ENCODE measurements at regions not wholly inside any gene's neighbourhood (a gene's known extent, or its start where the extent isn't known, plus 50 kb on each side); places are given as distances from the start of the nearest gene placed in this dataset.

DNA sequence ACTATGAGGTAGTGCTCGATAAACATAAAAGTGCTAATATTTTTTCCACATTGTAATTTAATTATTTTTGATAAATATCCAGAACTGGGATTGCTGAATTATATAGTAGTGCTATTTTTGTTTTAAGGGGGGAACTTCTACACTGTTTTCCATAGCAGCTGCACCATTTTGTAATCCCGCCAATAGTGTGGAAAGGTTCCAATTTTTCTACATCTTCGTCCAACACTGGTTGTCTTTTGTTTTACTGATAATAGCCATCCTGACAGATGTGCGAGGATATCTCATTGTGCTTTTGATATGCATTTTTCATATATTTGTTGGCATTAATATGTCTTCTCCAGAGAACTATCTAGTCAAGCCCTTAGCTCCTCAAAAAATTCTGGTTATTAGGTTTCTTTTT is 259.6 kb upstream of the KCNJ16 start:
- H3K36me3 ChIP-seq (replicated peaks in 1 of 2; ENCODE audit: control insufficient read depth in 1 of 2, insufficient read depth in 2 of 2, low read length in 2 of 2), result no peaks in the 10 kb centered on the region
- FAIRE-seq, result no peak
- H3K27me3 ChIP-seq (ENCODE audit: control insufficient read depth in 1 of 2, insufficient read depth in 2 of 2, low read length in 2 of 2), result no peaks in the 10 kb centered on the region
- peaks cover 89% of the 10 kb centered on the region for H3K9me3 ChIP-seq (ENCODE audit: low read length)
- no peaks in the 10 kb centered on the region for H3K79me2 ChIP-seq (ENCODE audit: insufficient read depth, low read length)
- H3K27ac ChIP-seq (ENCODE audit: extremely low read length, insufficient read depth, low read length), result no peak overlapping the region
- no peak overlapping the region for H3K4me2 ChIP-seq (ENCODE audit: low read depth, low read length)
- no peak for ATAC-seq
- CTCF ChIA-PET (ENCODE audit: low intra/inter-chr PET ratio, low total read pairs), result no interaction called here
- no peak for DNase-seq (ENCODE audit: low spot score)
- H3K9ac ChIP-seq (ENCODE audit: insufficient read depth, low read depth, low read length), result no peak overlapping the region
- no peak for TF ChIP-seq POLR2AphosphoS2 (IDR thresholded peaks at IDR 0.05; ENCODE audit: low read depth, low read length)
- TF ChIP-seq NCOA5 (CRISPR knock-in tag; IDR thresholded peaks at IDR 0.05), result no peak
- TF ChIP-seq GTF3A (CRISPR knock-in tag; conservative IDR thresholded peaks at IDR 0.05), result no peak
- TF ChIP-seq ZNF205 (CRISPR knock-in tag; IDR thresholded peaks at IDR 0.05), result no peak
- TF ChIP-seq REXO4 (CRISPR knock-in tag; IDR thresholded peaks at IDR 0.05; ENCODE audit: borderline replicate concordance), result no peak
- no peak for TF ChIP-seq U2AF1 (optimal IDR thresholded peaks at IDR 0.05; ENCODE audit: low read depth, low read length)
- TF ChIP-seq ZNF737 (CRISPR knock-in tag; IDR thresholded peaks at IDR 0.05; ENCODE audit: borderline replicate concordance), result no peak
- WGBS (ENCODE audit: low lambda C conversion rate), result 19% methylated on average over 4 of the region's 4 CpGs
- H4K20me1 ChIP-seq (ENCODE audit: insufficient read depth, low read length), result no peaks in the 10 kb centered on the region
- no TSS peak for BruUV-seq (replicated peaks)
- in situ Hi-C loops (cut with HindIII; ENCODE audit: extremely low pct_ligation_motif_present, low pct_unique_long_range_greater_than_20kb) (no loop called here), intact Hi-C loops (cut with micrococcal nuclease; ENCODE audit: unreplicated experiment) (no loop called here)
- no peak overlapping the region for H3K4me3 ChIP-seq (replicated peaks in 1 of 3; ENCODE audit: insufficient read depth in 1 of 3, low read depth in 2 of 3, low read length in 3 of 3)
- no peaks in the 10 kb centered on the region for H3K4me1 ChIP-seq (ENCODE audit: insufficient read depth, low read length)
- H2AFZ ChIP-seq (ENCODE audit: low read length), result no peak overlapping the region
- POLR2A ChIA-PET, result no interaction called here

DNA sequence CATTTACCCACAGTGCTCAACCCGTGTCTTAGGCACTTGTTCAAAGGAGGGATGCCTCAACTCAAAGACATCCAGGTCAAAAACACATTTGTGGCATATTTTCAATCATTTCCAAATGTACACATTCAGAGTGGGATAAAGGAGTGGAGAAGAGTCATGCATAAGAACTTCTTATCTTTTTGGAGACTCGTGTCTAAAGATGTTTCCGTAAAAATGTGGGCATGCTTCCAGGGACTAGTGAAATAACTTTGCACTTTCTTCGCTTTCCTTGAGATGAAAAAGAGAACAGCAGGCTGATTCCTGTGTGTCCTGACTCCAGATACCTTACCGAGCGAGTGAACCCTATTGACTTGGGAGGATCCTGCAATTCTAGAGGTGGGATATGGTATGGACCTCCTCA is 256.6 kb upstream of the KCNJ16 start:
- POLR2A ChIA-PET, result no interaction called here
- TF ChIP-seq TAF1 (CRISPR knock-in tag; IDR thresholded peaks at IDR 0.05), result no peak
- TF ChIP-seq, protein P1, sequence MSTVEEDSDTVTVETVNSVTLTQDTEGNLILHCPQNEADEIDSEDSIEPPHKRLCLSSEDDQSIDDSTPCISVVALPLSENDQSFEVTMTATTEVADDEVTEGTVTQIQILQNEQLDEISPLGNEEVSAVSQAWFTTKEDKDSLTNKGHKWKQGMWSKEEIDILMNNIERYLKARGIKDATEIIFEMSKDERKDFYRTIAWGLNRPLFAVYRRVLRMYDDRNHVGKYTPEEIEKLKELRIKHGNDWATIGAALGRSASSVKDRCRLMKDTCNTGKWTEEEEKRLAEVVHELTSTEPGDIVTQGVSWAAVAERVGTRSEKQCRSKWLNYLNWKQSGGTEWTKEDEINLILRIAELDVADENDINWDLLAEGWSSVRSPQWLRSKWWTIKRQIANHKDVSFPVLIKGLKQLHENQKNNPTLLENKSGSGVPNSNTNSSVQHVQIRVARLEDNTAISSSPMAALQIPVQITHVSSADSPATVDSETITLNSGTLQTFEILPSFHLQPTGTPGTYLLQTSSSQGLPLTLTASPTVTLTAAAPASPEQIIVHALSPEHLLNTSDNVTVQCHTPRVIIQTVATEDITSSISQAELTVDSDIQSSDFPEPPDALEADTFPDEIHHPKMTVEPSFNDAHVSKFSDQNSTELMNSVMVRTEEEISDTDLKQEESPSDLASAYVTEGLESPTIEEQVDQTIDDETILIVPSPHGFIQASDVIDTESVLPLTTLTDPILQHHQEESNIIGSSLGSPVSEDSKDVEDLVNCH (CRISPR knock-in tag; IDR thresholded peaks at IDR 0.05), result no peak
- TF ChIP-seq SRSF9 (IDR thresholded peaks at IDR 0.05; ENCODE audit: borderline replicate concordance, insufficient read depth, low read depth, low read length, poor library complexity, severe bottlenecking), result no peak
- TF ChIP-seq, protein P2, sequence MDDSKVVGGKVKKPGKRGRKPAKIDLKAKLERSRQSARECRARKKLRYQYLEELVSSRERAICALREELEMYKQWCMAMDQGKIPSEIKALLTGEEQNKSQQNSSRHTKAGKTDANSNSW (CRISPR knock-in tag; IDR thresholded peaks at IDR 0.05; ENCODE audit: borderline replicate concordance), result no peak
- TF ChIP-seq, protein P3, sequence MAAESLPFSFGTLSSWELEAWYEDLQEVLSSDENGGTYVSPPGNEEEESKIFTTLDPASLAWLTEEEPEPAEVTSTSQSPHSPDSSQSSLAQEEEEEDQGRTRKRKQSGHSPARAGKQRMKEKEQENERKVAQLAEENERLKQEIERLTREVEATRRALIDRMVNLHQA (CRISPR knock-in tag; IDR thresholded peaks at IDR 0.05), result no peak
- no peak for TF ChIP-seq ZMAT3 (CRISPR knock-in tag; conservative IDR thresholded peaks at IDR 0.05)
- no peak for TF ChIP-seq RARA (CRISPR knock-in tag; IDR thresholded peaks at IDR 0.05)
- TF ChIP-seq, protein P4, sequence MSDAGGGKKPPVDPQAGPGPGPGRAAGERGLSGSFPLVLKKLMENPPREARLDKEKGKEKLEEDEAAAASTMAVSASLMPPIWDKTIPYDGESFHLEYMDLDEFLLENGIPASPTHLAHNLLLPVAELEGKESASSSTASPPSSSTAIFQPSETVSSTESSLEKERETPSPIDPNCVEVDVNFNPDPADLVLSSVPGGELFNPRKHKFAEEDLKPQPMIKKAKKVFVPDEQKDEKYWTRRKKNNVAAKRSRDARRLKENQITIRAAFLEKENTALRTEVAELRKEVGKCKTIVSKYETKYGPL (CRISPR knock-in tag; IDR thresholded peaks at IDR 0.05), result no peak
- no peak for TF ChIP-seq ZNF615 (CRISPR knock-in tag; IDR thresholded peaks at IDR 0.05; ENCODE audit: borderline replicate concordance)
- no peak for TF ChIP-seq ZFY (CRISPR knock-in tag; IDR thresholded peaks at IDR 0.05)
- no peak for TF ChIP-seq KDM5B (CRISPR knock-in tag; IDR thresholded peaks at IDR 0.05; ENCODE audit: borderline replicate concordance)

More for the DNA sequence above, 256.6 kb upstream of the KCNJ16 start:
- Histone ChIP-seq H3K4me1 (ENCODE audit: insufficient read depth, low read length) (no peaks in the 10 kb centered on the region), H3K27me3 (ENCODE audit: control insufficient read depth in 1 of 2, insufficient read depth in 2 of 2, low read length in 2 of 2) (no peaks in the 10 kb centered on the region), H3K36me3 (replicated peaks in 1 of 2; ENCODE audit: control insufficient read depth in 1 of 2, insufficient read depth in 2 of 2, low read length in 2 of 2) (no peaks in the 10 kb centered on the region), H3K79me2 (ENCODE audit: insufficient read depth, low read length) (no peaks in the 10 kb centered on the region), H3K27ac (ENCODE audit: extremely low read length, insufficient read depth, low read length) (no peak overlapping the region), H3K9me3 (ENCODE audit: low read length) (peaks cover 94% of the 10 kb centered on the region), H2AFZ (ENCODE audit: low read length) (no peak overlapping the region), H4K20me1 (ENCODE audit: insufficient read depth, low read length) (no peaks in the 10 kb centered on the region), H3K9ac (ENCODE audit: insufficient read depth, low read depth, low read length) (no peak overlapping the region), H3K4me2 (ENCODE audit: low read depth, low read length) (no peak overlapping the region), H3K4me3 (replicated peaks in 1 of 3; ENCODE audit: insufficient read depth in 1 of 3, low read depth in 2 of 3, low read length in 3 of 3) (no peak overlapping the region)
- no TSS peak for BruUV-seq (replicated peaks)
- DNase-seq (ENCODE audit: low spot score), result no peak
- 15% methylated on average over 6 of the region's 6 CpGs for WGBS (ENCODE audit: low lambda C conversion rate)
- intact Hi-C loops (cut with micrococcal nuclease; ENCODE audit: unreplicated experiment), result no loop called here
- CTCF ChIA-PET (ENCODE audit: low intra/inter-chr PET ratio, low total read pairs), result no interaction called here
- no peak for ATAC-seq
- no peak for FAIRE-seq
- in situ Hi-C loops (cut with HindIII; ENCODE audit: extremely low pct_ligation_motif_present, low pct_unique_long_range_greater_than_20kb), result no loop called here

Data from HepG2 (cell line).